Esophagus muscularis mucosa (tissue), 4 donors: ENCODE measurements at regions not wholly inside any gene's neighbourhood (a gene's known extent, or its start where the extent isn't known, plus 50 kb on each side); places are given as distances from the start of the nearest gene placed in this dataset.

ENCODE experiments used
- EP300 ChIP-seq: sonication (generic); formaldehyde crosslinking; IDR thresholded peaks from one replicate; pipeline ENCODE4 v1.6.1; 2017; ENCODE audit warnings: antibody characterized with exemption
- POLR2AphosphoS5 ChIP-seq, 2 donors: sonication (generic); formaldehyde crosslinking; IDR thresholded peaks; one replicate each; pipeline ENCODE4 v1.6.1; 2017; ENCODE audit warnings: antibody characterized with exemption in 2 of 2
- TF ChIP-seq, protein P1 (sequence below), 3 experiments: fragments of 200-600 bp in 2 of 3; fragments of 450-650 bp in 1 of 3; sonication (generic) in 2 of 3; IDR thresholded peaks; one replicate each; pipeline ENCODE4 v1.5.1; 2017 to 2019; ENCODE audit warnings: antibody characterized with exemption in 3 of 3, mild to moderate bottlenecking in 2 of 3, moderate library complexity in 1 of 3

DNA sequence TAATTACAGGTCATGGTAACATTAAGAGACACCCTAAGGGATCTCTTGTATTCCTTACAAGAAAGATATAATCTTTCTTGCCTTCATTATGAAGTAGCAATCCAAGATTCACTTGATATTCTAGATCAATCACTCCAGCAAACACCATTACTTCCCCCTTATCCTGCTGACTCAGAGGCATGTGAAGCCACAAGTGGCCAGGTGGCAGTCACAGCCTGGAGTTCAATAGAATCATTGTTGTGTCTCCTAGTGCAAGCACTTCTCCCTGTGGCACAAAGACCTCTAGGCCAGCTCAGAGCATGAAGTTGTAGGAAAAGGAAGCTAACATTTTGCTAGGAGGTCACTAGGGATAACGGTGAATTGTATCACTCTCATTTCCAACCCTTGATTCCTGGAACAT, 864.3 kb upstream of the ATXN8OS start:
- no peak for TF ChIP-seq EP300
- TF ChIP-seq, protein P1, sequence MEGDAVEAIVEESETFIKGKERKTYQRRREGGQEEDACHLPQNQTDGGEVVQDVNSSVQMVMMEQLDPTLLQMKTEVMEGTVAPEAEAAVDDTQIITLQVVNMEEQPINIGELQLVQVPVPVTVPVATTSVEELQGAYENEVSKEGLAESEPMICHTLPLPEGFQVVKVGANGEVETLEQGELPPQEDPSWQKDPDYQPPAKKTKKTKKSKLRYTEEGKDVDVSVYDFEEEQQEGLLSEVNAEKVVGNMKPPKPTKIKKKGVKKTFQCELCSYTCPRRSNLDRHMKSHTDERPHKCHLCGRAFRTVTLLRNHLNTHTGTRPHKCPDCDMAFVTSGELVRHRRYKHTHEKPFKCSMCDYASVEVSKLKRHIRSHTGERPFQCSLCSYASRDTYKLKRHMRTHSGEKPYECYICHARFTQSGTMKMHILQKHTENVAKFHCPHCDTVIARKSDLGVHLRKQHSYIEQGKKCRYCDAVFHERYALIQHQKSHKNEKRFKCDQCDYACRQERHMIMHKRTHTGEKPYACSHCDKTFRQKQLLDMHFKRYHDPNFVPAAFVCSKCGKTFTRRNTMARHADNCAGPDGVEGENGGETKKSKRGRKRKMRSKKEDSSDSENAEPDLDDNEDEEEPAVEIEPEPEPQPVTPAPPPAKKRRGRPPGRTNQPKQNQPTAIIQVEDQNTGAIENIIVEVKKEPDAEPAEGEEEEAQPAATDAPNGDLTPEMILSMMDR (IDR thresholded peaks at IDR 0.05) = no peak
- TF ChIP-seq POLR2AphosphoS5 (IDR thresholded peaks at IDR 0.05) = no peak
